HEK293T (cell line): ENCODE measurements at regions not wholly inside any gene's neighbourhood (a gene's known extent, or its start where the extent isn't known, plus 50 kb on each side); places are given as distances from the start of the nearest gene placed in this dataset.

ENCODE experiments used
- FOXA1 ChIP-seq: fragments of 450-650 bp; IDR thresholded peaks from 2 replicates; pipeline ENCODE4 v1.6.1; 2016; ENCODE audit warnings: mild to moderate bottlenecking
- NFRKB ChIP-seq: fragments of 450-650 bp; IDR thresholded peaks from 2 replicates; pipeline ENCODE4 v1.6.1; 2016; ENCODE audit warnings: mild to moderate bottlenecking, moderate library complexity
- SUZ12 ChIP-seq: fragments of 450-650 bp; IDR thresholded peaks from 2 replicates; pipeline ENCODE4 v1.6.1; 2016; ENCODE audit warnings: mild to moderate bottlenecking

GRCh38 chr16:26787924-26788323, 278.8 kb upstream of the C16orf82 start:
- TF ChIP-seq NFRKB (no peak), SUZ12 (no peak), FOXA1 (no peak)
